GM23338 (cell line): ENCODE measurements at regions not wholly inside any gene's neighbourhood (a gene's known extent, or its start where the extent isn't known, plus 50 kb on each side); places are given as distances from the start of the nearest gene placed in this dataset.
A peak's percentile ranks its signal among the peaks of the same experiment; 100 is the strongest.
"Not testable (repeated sequence)": the region's sequence is repeated elsewhere in the genome, so short reads cannot be mapped to it uniquely, and the experiment has no call there.

Experiments used
- ATAC-seq: fragments of 200-7000 bp; cut with Tn5 transposase; 3 replicates; pipeline ENCODE4 v1.9.1; 2020
- DNase-seq: peaks from one replicate; pipeline ENCODE4 v3.0.0-alpha.2; 2015; ENCODE audit warnings: low spot score
- H2AFZ ChIP-seq: fragments of 200-600 bp; sonication (generic); 2 replicates; pipeline ENCODE4 v1.8.0; 2016; ENCODE audit warnings: antibody characterized with exemption, mild to moderate bottlenecking, moderate library complexity
- H3F3A ChIP-seq: fragments of 200-600 bp; sonication (generic); replicated peaks from 2 replicates; pipeline ENCODE4 v1.8.0; 2017; ENCODE audit warnings: antibody characterized with exemption, mixed run types, low read depth
- H3K27ac ChIP-seq: fragments of 200-600 bp; sonication (generic); 2 replicates; pipeline ENCODE4 v1.6.1; 2016; ENCODE audit warnings: low read depth
- H3K27me3 ChIP-seq: fragments of 200-600 bp; sonication (generic); 2 replicates; pipeline ENCODE4 v1.8.0; 2016; ENCODE audit warnings: mild to moderate bottlenecking, mixed run types, moderate library complexity; ENCODE audit not compliant: insufficient read depth
- H3K36me3 ChIP-seq: fragments of 200-600 bp; sonication (generic); 2 replicates; pipeline ENCODE4 v1.8.0; 2016; ENCODE audit warnings: mild to moderate bottlenecking; ENCODE audit not compliant: insufficient read depth
- H3K4me1 ChIP-seq: fragments of 200-600 bp; sonication (generic); 2 replicates; pipeline ENCODE4 v1.8.0; 2016; ENCODE audit warnings: mild to moderate bottlenecking, moderate library complexity; ENCODE audit not compliant: insufficient read depth
- H3K4me2 ChIP-seq: fragments of 200-600 bp; sonication (generic); 2 replicates; pipeline ENCODE4 v1.7.1; 2017; ENCODE audit warnings: mixed run types
- H3K4me3 ChIP-seq: fragments of 200-600 bp; sonication (generic); 2 replicates; pipeline ENCODE4 v1.6.1; 2016; ENCODE audit warnings: mixed run types
- H3K79me2 ChIP-seq: fragments of 200-600 bp; sonication (generic); replicated peaks from 2 replicates; pipeline ENCODE4 v1.8.0; 2017; ENCODE audit warnings: mild to moderate bottlenecking; ENCODE audit not compliant: insufficient read depth
- H3K9me2 ChIP-seq: fragments of 200-600 bp; sonication (generic); 2 replicates; pipeline ENCODE4 v1.8.0; 2017; ENCODE audit not compliant: insufficient read depth
- H4K20me1 ChIP-seq: fragments of 200-600 bp; sonication (generic); replicated peaks from 2 replicates; pipeline ENCODE4 v1.8.0; 2017; ENCODE audit warnings: mild to moderate bottlenecking; ENCODE audit not compliant: insufficient read depth
- H3K27ac Mint-ChIP-seq: 2 replicates; pipeline ENCODE4 v1.8.0; 2020; ENCODE audit warnings: inconsistent platforms, mild to moderate bottlenecking, moderate library complexity, mixed read lengths
- H3K27me3 Mint-ChIP-seq: 3 replicates; pipeline ENCODE4 v1.8.0; 2022; ENCODE audit warnings: low read depth, mild to moderate bottlenecking, moderate library complexity, mixed read lengths, inconsistent platforms; ENCODE audit not compliant: insufficient read depth, poor library complexity
- H3K36me3 Mint-ChIP-seq: 3 replicates; pipeline ENCODE4 v1.8.0; 2021; ENCODE audit warnings: low read depth, mild to moderate bottlenecking, inconsistent platforms, moderate library complexity, mixed read lengths
- H3K4me1 Mint-ChIP-seq: 3 replicates; pipeline ENCODE4 v1.8.0; 2020; ENCODE audit warnings: mild to moderate bottlenecking, inconsistent platforms, mixed read lengths
- H3K4me3 Mint-ChIP-seq: 3 replicates; pipeline ENCODE4 v1.8.0; 2021; ENCODE audit warnings: moderate library complexity, mild to moderate bottlenecking, inconsistent platforms, mixed read lengths
- H3K9me3 Mint-ChIP-seq: 3 replicates; pipeline ENCODE4 v1.8.0; 2020; ENCODE audit warnings: moderate library complexity, mild to moderate bottlenecking, inconsistent platforms, mixed read lengths
- EZH2 ChIP-seq: fragments of 200-600 bp; sonication (generic); IDR thresholded peaks from one replicate; pipeline ENCODE4 v1.8.0; 2017; ENCODE audit warnings: antibody characterized with exemption, mild to moderate bottlenecking, low read depth; ENCODE audit not compliant: unreplicated experiment
- POLR2AphosphoS5 ChIP-seq: IDR thresholded peaks from 2 replicates; pipeline ENCODE4 v1.6.1; 2016; ENCODE audit warnings: antibody characterized with exemption, low read depth
- ZNF331 ChIP-seq: fragments of 250-450 bp; sonication (Bioruptor Pico); IDR thresholded peaks from 2 replicates; pipeline ENCODE4 v1.5.0; 2020; ENCODE audit warnings: low read depth, mild to moderate bottlenecking, moderate library complexity
- TF ChIP-seq, protein P1 (sequence below): IDR thresholded peaks from one replicate; pipeline ENCODE4 v1.6.1; 2018; ENCODE audit warnings: antibody characterized with exemption; ENCODE audit not compliant: unreplicated experiment
- TF ChIP-seq, protein P2 (sequence below): fragments of 250-450 bp; sonication (Bioruptor Pico); IDR thresholded peaks from 2 replicates; pipeline ENCODE4 v1.5.0; 2020; ENCODE audit warnings: mild to moderate bottlenecking, moderate library complexity
- TF ChIP-seq, protein P3 (sequence below), 2 experiments: fragments of 200-600 bp in 1 of 2; sonication (generic) in 1 of 2; conservative IDR thresholded peaks; 2 replicates each; pipeline versions ENCODE4 v1.5.1 to v1.6.1; 2016 to 2017; ENCODE audit warnings: antibody characterized with exemption in 2 of 2, low read depth in 2 of 2, mild to moderate bottlenecking in 2 of 2, moderate library complexity in 1 of 2

DNA sequence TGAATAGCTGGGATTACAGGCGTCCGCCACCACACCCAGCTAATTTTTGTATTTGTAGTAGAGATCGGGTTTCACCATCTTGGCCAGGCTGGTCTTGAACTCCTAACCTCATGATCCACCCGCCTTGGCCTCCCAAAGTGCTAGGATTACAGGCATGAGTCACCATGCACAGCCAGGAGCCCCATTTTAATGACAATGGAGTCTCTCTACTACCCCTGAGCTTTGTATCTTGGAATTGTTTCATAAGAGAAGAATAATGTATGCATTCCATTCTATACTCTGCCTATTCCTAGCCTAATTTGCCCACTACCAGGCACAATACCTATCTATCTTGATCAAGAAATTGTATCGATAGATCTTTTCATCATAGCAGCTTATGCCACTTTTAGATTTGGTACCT is 574.1 kb downstream of the HTR1A start:
- not testable (repeated sequence) for H3K4me3 Mint-ChIP-seq, H3K36me3 Mint-ChIP-seq
- DNase-seq = peak; percentile 43

DNA sequence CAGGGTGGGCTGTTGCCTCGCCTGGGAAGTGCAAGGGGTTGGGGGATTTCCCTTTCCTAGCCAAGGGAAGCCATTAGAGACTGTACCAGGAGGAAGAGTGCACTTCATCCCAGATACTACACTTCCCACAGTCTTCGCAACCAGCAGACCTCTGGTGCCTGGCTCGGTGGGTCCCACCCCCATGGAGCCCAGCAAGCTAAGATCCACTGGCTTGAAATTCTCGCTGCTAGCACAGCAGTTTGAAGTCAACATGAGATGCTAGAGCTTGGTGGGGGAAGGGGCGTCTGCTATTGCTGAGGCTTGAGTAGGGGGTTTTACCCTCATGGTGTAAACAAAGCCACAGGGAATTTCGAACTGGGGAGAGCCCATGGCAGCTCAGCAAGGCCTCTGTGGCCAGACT is 586.4 kb downstream of the HTR1A start:
- no peak overlapping the region for H3K27ac Mint-ChIP-seq
- H3K4me3 Mint-ChIP-seq = no peak overlapping the region
- H2AFZ ChIP-seq = no peak overlapping the region

More for the DNA sequence above, 574.1 kb downstream of the HTR1A start:
- H2AFZ ChIP-seq, H3K27me3 Mint-ChIP-seq, H3K9me3 Mint-ChIP-seq, H3K27ac Mint-ChIP-seq, H3K4me1 ChIP-seq, H3K4me1 Mint-ChIP-seq, H3F3A ChIP-seq, H3K27me3 ChIP-seq, H3K4me3 ChIP-seq, H3K9me2 ChIP-seq, H3K79me2 ChIP-seq, H3K4me2 ChIP-seq, H3K36me3 ChIP-seq, H4K20me1 ChIP-seq, H3K27ac ChIP-seq: not testable (repeated sequence)
- peak; percentile 66 for ATAC-seq

More for the DNA sequence above, 586.4 kb downstream of the HTR1A start:
- no peak overlapping the region for H3K27ac ChIP-seq
- no peaks in the 10 kb centered on the region for H3K4me1 Mint-ChIP-seq
- H3K4me1 ChIP-seq = no peaks in the 10 kb centered on the region
- no peaks in the 10 kb centered on the region for H4K20me1 ChIP-seq
- no peaks in the 10 kb centered on the region for H3K27me3 ChIP-seq
- ATAC-seq (no peak), DNase-seq (no peak)
- H3K27me3 Mint-ChIP-seq = no peaks in the 10 kb centered on the region
- no peaks in the 10 kb centered on the region; the same call in 2 of the 3 replicates for H3K36me3 Mint-ChIP-seq
- H3K9me2 ChIP-seq = no peaks in the 10 kb centered on the region
- no peak for TF ChIP-seq EZH2
- no peak for TF ChIP-seq ZNF331 (CRISPR knock-in tag)
- no peak for TF ChIP-seq POLR2AphosphoS5
- TF ChIP-seq, protein P1, sequence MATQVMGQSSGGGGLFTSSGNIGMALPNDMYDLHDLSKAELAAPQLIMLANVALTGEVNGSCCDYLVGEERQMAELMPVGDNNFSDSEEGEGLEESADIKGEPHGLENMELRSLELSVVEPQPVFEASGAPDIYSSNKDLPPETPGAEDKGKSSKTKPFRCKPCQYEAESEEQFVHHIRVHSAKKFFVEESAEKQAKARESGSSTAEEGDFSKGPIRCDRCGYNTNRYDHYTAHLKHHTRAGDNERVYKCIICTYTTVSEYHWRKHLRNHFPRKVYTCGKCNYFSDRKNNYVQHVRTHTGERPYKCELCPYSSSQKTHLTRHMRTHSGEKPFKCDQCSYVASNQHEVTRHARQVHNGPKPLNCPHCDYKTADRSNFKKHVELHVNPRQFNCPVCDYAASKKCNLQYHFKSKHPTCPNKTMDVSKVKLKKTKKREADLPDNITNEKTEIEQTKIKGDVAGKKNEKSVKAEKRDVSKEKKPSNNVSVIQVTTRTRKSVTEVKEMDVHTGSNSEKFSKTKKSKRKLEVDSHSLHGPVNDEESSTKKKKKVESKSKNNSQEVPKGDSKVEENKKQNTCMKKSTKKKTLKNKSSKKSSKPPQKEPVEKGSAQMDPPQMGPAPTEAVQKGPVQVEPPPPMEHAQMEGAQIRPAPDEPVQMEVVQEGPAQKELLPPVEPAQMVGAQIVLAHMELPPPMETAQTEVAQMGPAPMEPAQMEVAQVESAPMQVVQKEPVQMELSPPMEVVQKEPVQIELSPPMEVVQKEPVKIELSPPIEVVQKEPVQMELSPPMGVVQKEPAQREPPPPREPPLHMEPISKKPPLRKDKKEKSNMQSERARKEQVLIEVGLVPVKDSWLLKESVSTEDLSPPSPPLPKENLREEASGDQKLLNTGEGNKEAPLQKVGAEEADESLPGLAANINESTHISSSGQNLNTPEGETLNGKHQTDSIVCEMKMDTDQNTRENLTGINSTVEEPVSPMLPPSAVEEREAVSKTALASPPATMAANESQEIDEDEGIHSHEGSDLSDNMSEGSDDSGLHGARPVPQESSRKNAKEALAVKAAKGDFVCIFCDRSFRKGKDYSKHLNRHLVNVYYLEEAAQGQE = no peak
- TF ChIP-seq, protein P2, sequence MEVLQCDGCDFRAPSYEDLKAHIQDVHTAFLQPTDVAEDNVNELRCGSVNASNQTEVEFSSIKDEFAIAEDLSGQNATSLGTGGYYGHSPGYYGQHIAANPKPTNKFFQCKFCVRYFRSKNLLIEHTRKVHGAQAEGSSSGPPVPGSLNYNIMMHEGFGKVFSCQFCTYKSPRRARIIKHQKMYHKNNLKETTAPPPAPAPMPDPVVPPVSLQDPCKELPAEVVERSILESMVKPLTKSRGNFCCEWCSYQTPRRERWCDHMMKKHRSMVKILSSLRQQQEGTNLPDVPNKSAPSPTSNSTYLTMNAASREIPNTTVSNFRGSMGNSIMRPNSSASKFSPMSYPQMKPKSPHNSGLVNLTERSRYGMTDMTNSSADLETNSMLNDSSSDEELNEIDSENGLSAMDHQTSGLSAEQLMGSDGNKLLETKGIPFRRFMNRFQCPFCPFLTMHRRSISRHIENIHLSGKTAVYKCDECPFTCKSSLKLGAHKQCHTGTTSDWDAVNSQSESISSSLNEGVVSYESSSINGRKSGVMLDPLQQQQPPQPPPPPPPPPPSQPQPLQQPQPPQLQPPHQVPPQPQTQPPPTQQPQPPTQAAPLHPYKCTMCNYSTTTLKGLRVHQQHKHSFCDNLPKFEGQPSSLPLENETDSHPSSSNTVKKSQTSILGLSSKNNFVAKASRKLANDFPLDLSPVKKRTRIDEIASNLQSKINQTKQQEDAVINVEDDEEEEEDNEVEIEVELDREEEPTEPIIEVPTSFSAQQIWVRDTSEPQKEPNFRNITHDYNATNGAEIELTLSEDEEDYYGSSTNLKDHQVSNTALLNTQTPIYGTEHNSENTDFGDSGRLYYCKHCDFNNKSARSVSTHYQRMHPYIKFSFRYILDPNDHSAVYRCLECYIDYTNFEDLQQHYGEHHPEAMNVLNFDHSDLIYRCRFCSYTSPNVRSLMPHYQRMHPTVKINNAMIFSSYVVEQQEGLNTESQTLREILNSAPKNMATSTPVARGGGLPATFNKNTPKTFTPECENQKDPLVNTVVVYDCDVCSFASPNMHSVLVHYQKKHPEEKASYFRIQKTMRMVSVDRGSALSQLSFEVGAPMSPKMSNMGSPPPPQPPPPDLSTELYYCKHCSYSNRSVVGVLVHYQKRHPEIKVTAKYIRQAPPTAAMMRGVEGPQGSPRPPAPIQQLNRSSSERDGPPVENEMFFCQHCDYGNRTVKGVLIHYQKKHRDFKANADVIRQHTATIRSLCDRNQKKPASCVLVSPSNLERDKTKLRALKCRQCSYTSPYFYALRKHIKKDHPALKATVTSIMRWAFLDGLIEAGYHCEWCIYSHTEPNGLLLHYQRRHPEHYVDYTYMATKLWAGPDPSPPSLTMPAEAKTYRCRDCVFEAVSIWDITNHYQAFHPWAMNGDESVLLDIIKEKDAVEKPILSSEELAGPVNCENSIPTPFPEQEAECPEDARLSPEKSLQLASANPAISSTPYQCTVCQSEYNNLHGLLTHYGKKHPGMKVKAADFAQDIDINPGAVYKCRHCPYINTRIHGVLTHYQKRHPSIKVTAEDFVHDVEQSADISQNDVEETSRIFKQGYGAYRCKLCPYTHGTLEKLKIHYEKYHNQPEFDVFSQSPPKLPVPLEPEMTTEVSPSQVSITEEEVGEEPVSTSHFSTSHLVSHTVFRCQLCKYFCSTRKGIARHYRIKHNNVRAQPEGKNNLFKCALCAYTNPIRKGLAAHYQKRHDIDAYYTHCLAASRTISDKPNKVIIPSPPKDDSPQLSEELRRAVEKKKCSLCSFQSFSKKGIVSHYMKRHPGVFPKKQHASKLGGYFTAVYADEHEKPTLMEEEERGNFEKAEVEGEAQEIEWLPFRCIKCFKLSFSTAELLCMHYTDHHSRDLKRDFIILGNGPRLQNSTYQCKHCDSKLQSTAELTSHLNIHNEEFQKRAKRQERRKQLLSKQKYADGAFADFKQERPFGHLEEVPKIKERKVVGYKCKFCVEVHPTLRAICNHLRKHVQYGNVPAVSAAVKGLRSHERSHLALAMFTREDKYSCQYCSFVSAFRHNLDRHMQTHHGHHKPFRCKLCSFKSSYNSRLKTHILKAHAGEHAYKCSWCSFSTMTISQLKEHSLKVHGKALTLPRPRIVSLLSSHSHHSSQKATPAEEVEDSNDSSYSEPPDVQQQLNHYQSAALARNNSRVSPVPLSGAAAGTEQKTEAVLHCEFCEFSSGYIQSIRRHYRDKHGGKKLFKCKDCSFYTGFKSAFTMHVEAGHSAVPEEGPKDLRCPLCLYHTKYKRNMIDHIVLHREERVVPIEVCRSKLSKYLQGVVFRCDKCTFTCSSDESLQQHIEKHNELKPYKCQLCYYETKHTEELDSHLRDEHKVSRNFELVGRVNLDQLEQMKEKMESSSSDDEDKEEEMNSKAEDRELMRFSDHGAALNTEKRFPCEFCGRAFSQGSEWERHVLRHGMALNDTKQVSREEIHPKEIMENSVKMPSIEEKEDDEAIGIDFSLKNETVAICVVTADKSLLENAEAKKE (CRISPR knock-in tag) = no peak
- TF ChIP-seq, protein P3, sequence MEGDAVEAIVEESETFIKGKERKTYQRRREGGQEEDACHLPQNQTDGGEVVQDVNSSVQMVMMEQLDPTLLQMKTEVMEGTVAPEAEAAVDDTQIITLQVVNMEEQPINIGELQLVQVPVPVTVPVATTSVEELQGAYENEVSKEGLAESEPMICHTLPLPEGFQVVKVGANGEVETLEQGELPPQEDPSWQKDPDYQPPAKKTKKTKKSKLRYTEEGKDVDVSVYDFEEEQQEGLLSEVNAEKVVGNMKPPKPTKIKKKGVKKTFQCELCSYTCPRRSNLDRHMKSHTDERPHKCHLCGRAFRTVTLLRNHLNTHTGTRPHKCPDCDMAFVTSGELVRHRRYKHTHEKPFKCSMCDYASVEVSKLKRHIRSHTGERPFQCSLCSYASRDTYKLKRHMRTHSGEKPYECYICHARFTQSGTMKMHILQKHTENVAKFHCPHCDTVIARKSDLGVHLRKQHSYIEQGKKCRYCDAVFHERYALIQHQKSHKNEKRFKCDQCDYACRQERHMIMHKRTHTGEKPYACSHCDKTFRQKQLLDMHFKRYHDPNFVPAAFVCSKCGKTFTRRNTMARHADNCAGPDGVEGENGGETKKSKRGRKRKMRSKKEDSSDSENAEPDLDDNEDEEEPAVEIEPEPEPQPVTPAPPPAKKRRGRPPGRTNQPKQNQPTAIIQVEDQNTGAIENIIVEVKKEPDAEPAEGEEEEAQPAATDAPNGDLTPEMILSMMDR (conservative IDR thresholded peaks at IDR 0.05; ENCODE audit: low read depth in 2 of 2) = no peak
- H3K9me3 Mint-ChIP-seq = no peaks in the 10 kb centered on the region
- H3F3A ChIP-seq = no peaks in the 10 kb centered on the region
- H3K79me2 ChIP-seq = no peaks in the 10 kb centered on the region
- no peaks in the 10 kb centered on the region for H3K36me3 ChIP-seq
- H3K4me2 ChIP-seq = no peak overlapping the region
- H3K4me3 ChIP-seq = no peak overlapping the region
